ENCODE measurements at regions not wholly inside any gene's neighbourhood (a gene's known extent, or its start where the extent isn't known, plus 50 kb on each side); places are given as distances from the start of the nearest gene placed in this dataset.

GRCh38 chrX:124426288-124427169 lies 80.2 kb downstream of the SH2D1A start:
- Histone ChIP-seq H3K27ac (no peak overlapping the region), H3K4me1 (no peaks in the 10 kb centered on the region), H3K4me3 (no peak overlapping the region), H3K36me3 (no peaks in the 10 kb centered on the region), H3K9me3 (no peaks in the 10 kb centered on the region), H3K27me3 (no peaks in the 10 kb centered on the region)
- no peak for DNase-seq (ENCODE audit: extremely low spot score in 2 of 2)
- TF ChIP-seq POLR2AphosphoS5 (IDR thresholded peaks at IDR 0.05; ENCODE audit: insufficient read depth in 1 of 2, low read depth in 1 of 2), result no peak
- no peak for TF ChIP-seq CTCF (IDR thresholded peaks at IDR 0.05)
- no peak for TF ChIP-seq POLR2A (IDR thresholded peaks at IDR 0.05)
- intact Hi-C loops (cut with DNase I), result no loop called here

GRCh38 chrX:124433186-124433585 lies 86.8 kb downstream of the SH2D1A start:
- intact Hi-C loops (cut with DNase I), result no loop called here

GRCh38 chrX:124435616-124436015 lies 89.3 kb downstream of the SH2D1A start:
- no peak overlapping the region for H3K4me3 ChIP-seq
- intact Hi-C loops (cut with DNase I), result no loop called here
- DNase-seq (ENCODE audit: extremely low spot score in 2 of 2), result no peak

More at GRCh38 chrX:124433186-124433585, 86.8 kb downstream of the SH2D1A start:
- Histone ChIP-seq H3K9me3 (no peaks in the 10 kb centered on the region), H3K27ac (no peak overlapping the region), H3K4me1 (no peaks in the 10 kb centered on the region), H3K4me3 (no peak overlapping the region), H3K27me3 (no peaks in the 10 kb centered on the region), H3K36me3 (no peaks in the 10 kb centered on the region)
- TF ChIP-seq POLR2AphosphoS5 (IDR thresholded peaks at IDR 0.05; ENCODE audit: insufficient read depth in 1 of 2, low read depth in 1 of 2) (no peak), POLR2A (IDR thresholded peaks at IDR 0.05) (no peak), CTCF (IDR thresholded peaks at IDR 0.05) (no peak)
- no peak for DNase-seq (ENCODE audit: extremely low spot score in 2 of 2)

GRCh38 chrX:124440695-124441094 lies 94.3 kb downstream of the SH2D1A start:
- Histone ChIP-seq H3K4me1 (no peaks in the 10 kb centered on the region), H3K4me3 (no peak overlapping the region), H3K9me3 (no peaks in the 10 kb centered on the region), H3K27me3 (no peaks in the 10 kb centered on the region), H3K27ac (no peak overlapping the region), H3K36me3 (no peaks in the 10 kb centered on the region)
- no peak for DNase-seq (ENCODE audit: extremely low spot score in 2 of 2)
- no peak for TF ChIP-seq CTCF (IDR thresholded peaks at IDR 0.05)
- TF ChIP-seq POLR2AphosphoS5 (IDR thresholded peaks at IDR 0.05; ENCODE audit: insufficient read depth in 1 of 2, low read depth in 1 of 2), result no peak
- no peak for TF ChIP-seq POLR2A (IDR thresholded peaks at IDR 0.05)
- intact Hi-C loops (cut with DNase I), result no loop called here

More at GRCh38 chrX:124435616-124436015, 89.3 kb downstream of the SH2D1A start:
- Histone ChIP-seq H3K27me3 (no peaks in the 10 kb centered on the region), H3K36me3 (no peaks in the 10 kb centered on the region), H3K4me1 (no peaks in the 10 kb centered on the region), H3K9me3 (no peaks in the 10 kb centered on the region), H3K27ac (no peak overlapping the region)
- TF ChIP-seq POLR2AphosphoS5 (IDR thresholded peaks at IDR 0.05; ENCODE audit: insufficient read depth in 1 of 2, low read depth in 1 of 2), result no peak
- TF ChIP-seq POLR2A (IDR thresholded peaks at IDR 0.05), result no peak
- no peak for TF ChIP-seq CTCF (IDR thresholded peaks at IDR 0.05)

- no peak overlapping the region for H3K4me3 ChIP-seq
- no peak overlapping the region for H3K27ac ChIP-seq
- no peaks in the 10 kb centered on the region for H3K9me3 ChIP-seq
- H3K4me1 ChIP-seq, result no peaks in the 10 kb centered on the region
- no peaks in the 10 kb centered on the region for H3K36me3 ChIP-seq
- H3K27me3 ChIP-seq, result no peaks in the 10 kb centered on the region
- intact Hi-C loops (cut with DNase I), result no loop called here
- DNase-seq (ENCODE audit: extremely low spot score in 2 of 2), result no peak
- TF ChIP-seq CTCF (IDR thresholded peaks at IDR 0.05) (no peak), POLR2A (IDR thresholded peaks at IDR 0.05) (no peak), POLR2AphosphoS5 (IDR thresholded peaks at IDR 0.05; ENCODE audit: insufficient read depth in 1 of 2, low read depth in 1 of 2) (no peak)
Observed at GRCh38 chrX:124441971-124442590, 95.7 kb downstream of the SH2D1A start.

All from vagina (tissue), 2 donors.